H1 (cell line): ENCODE measurements at regions not wholly inside any gene's neighbourhood (a gene's known extent, or its start where the extent isn't known, plus 50 kb on each side); places are given as distances from the start of the nearest gene placed in this dataset.

Experiments
- CTCF ChIA-PET: fragments of 300-600 bp; sonication (Branson Sonifier 250); formaldehyde crosslinking; loops from one replicate; lab custom pipeline; 2021; ENCODE audit not compliant: partially characterized antibody; lab: Charles Lee
- POLR2A ChIA-PET: fragments of 300-600 bp; sonication (Branson Sonifier 250); formaldehyde crosslinking; loops from one replicate; lab custom pipeline; 2021; ENCODE audit warnings: inconsistent platforms; ENCODE audit not compliant: partially characterized antibody; lab: Charles Lee
- DNase-seq, 2 experiments: peaks; one replicate each; pipeline versions ENCODE4 v3.0.0 to v3.0.0-alpha.2; 2010 to 2022; ENCODE audit warnings: low spot score in 2 of 2, low read depth in 1 of 2, mixed read lengths in 1 of 2
- FAIRE-seq: peaks from 2 replicates; lab custom pipeline; 2011; peaks lifted over from hg19 to GRCh38; lab: Jason Lieb, UNC
- H2AFZ ChIP-seq: 2 replicates; pipeline ENCODE4 v1.8.1; 2012; ENCODE audit warnings: low read length, inconsistent platforms
- H2AK5ac ChIP-seq: 2 replicates; pipeline ENCODE4 v1.6.1; 2013; ENCODE audit warnings: low read depth, low read length
- H2BK120ac ChIP-seq: replicated peaks from 2 replicates; pipeline ENCODE3; 2013; ENCODE audit warnings: low read depth, low read length, inconsistent platforms
- H2BK12ac ChIP-seq: 2 replicates; pipeline ENCODE4 v1.6.1; 2013; ENCODE audit warnings: low read depth, low read length
- H2BK15ac ChIP-seq: 2 replicates; pipeline ENCODE4 v1.6.1; 2013; ENCODE audit warnings: low read length
- H2BK20ac ChIP-seq: 2 replicates; pipeline ENCODE4 v1.6.1; 2013; ENCODE audit warnings: low read length
- H2BK5ac ChIP-seq: 2 replicates; pipeline ENCODE4 v1.6.1; 2013; ENCODE audit warnings: low read depth, low read length
- H3K14ac ChIP-seq: 2 replicates; pipeline ENCODE4 v1.6.1; 2013; ENCODE audit warnings: inconsistent platforms; ENCODE audit not compliant: insufficient read length
- H3K18ac ChIP-seq: 2 replicates; pipeline ENCODE4 v1.6.1; 2013; ENCODE audit warnings: low read length; ENCODE audit errors: extremely low read depth
- H3K23ac ChIP-seq: 2 replicates; pipeline ENCODE4 v1.6.1; 2013; ENCODE audit warnings: inconsistent platforms; ENCODE audit not compliant: insufficient read length
- H3K23me2 ChIP-seq: 2 replicates; pipeline ENCODE4 v1.6.1; 2013; ENCODE audit warnings: low read depth, low read length
- H3K27ac ChIP-seq: 2 replicates; pipeline ENCODE4 v1.6.1; 2011; ENCODE audit warnings: low read depth, low read length, inconsistent platforms
- H3K27me3 ChIP-seq, 4 experiments: replicated peaks in 1 of 4; 1 replicate in 1 of 4; 2 replicates in 3 of 4; pipeline versions ENCODE4 v1.6.1 to v1.8.1; 2011 to 2013; ENCODE audit warnings: low read length in 3 of 4, mild to moderate bottlenecking in 3 of 4, inconsistent platforms in 2 of 4, mixed read lengths in 2 of 4, moderate library complexity in 1 of 4; ENCODE audit not compliant: control insufficient read depth in 3 of 4, insufficient read depth in 3 of 4; ENCODE audit errors: extremely low read depth in 1 of 4
- H3K36me3 ChIP-seq, 4 experiments: 2 replicates each; pipeline versions ENCODE4 v1.6.1 to v1.8.1; 2011 to 2013; ENCODE audit warnings: mild to moderate bottlenecking in 4 of 4, low read length in 3 of 4, moderate library complexity in 2 of 4, control low read depth in 1 of 4, inconsistent platforms in 1 of 4; ENCODE audit not compliant: insufficient read depth in 4 of 4, control insufficient read depth in 2 of 4
- H3K4ac ChIP-seq: replicated peaks from 2 replicates; pipeline ENCODE3; 2013; ENCODE audit warnings: low read length, low read depth, mixed read lengths, inconsistent platforms; ENCODE audit not compliant: insufficient read length
- H3K4me1 ChIP-seq, 4 experiments: replicated peaks in 1 of 4; 1 replicate in 1 of 4; 2 replicates in 3 of 4; pipeline versions ENCODE4 v1.6.1 to v1.8.1; 2011 to 2013; ENCODE audit warnings: low read length in 3 of 4, inconsistent platforms in 2 of 4, mixed read lengths in 1 of 4; ENCODE audit not compliant: insufficient read depth in 4 of 4, control insufficient read depth in 3 of 4
- H3K4me2 ChIP-seq, 2 experiments: 2 replicates each; pipeline versions ENCODE4 v1.6.1 to v1.8.1; 2011 to 2013; ENCODE audit warnings: low read depth in 2 of 2, low read length in 2 of 2, control low read depth in 1 of 2, inconsistent platforms in 1 of 2, mild to moderate bottlenecking in 1 of 2; ENCODE audit not compliant: insufficient read depth in 1 of 2
- H3K4me3 ChIP-seq, 4 experiments: fragments of 200-600, 300-600 bp in 1 of 4; sonication (generic), shearing (Covaris generic), sonication (Bioruptor Twin) in 1 of 4; 2 replicates each; pipeline versions ENCODE4 v1.5.1 to v1.8.1; 2011 to 2016; ENCODE audit warnings: low read length in 4 of 4, low read depth in 3 of 4, control low read depth in 2 of 4, inconsistent platforms in 2 of 4, mild to moderate bottlenecking in 2 of 4, mixed read lengths in 1 of 4, moderate library complexity in 1 of 4; ENCODE audit not compliant: insufficient read depth in 2 of 4; ENCODE audit errors: extremely low read depth in 1 of 4
- H3K56ac ChIP-seq: replicated peaks from 2 replicates; pipeline ENCODE3; 2013; ENCODE audit warnings: low read depth, mild to moderate bottlenecking, mixed read lengths, low read length, inconsistent platforms; ENCODE audit not compliant: insufficient read length
- H3K79me1 ChIP-seq: 2 replicates; pipeline ENCODE4 v1.6.1; 2013; ENCODE audit warnings: low read depth, low read length, control low read depth
- H3K79me2 ChIP-seq, 2 experiments: 2 replicates each; pipeline versions ENCODE4 v1.6.1 to v1.8.1; 2012 to 2013; ENCODE audit warnings: low read length in 2 of 2, mild to moderate bottlenecking in 2 of 2, inconsistent platforms in 1 of 2; ENCODE audit not compliant: insufficient read depth in 2 of 2, control insufficient read depth in 1 of 2
- H3K9ac ChIP-seq, 4 experiments: replicated peaks in 1 of 4; 1 replicate in 1 of 4; 2 replicates in 3 of 4; pipeline versions ENCODE4 v1.6.1 to v1.8.1; 2011 to 2013; ENCODE audit warnings: low read depth in 3 of 4, low read length in 3 of 4, control low read depth in 2 of 4, mild to moderate bottlenecking in 2 of 4, moderate library complexity in 2 of 4, inconsistent platforms in 1 of 4; ENCODE audit errors: extremely low read depth in 1 of 4
- H3K9me3 ChIP-seq, 2 experiments: 2 replicates each; pipeline versions ENCODE4 v1.6.1 to v1.8.1; 2012 to 2013; ENCODE audit warnings: mild to moderate bottlenecking in 2 of 2, moderate library complexity in 2 of 2, control low read depth in 1 of 2, inconsistent platforms in 1 of 2, low read depth in 1 of 2, low read length in 1 of 2, mixed read lengths in 1 of 2; ENCODE audit not compliant: insufficient read depth in 2 of 2
- H4K20me1 ChIP-seq, 2 experiments: replicated peaks in 1 of 2; 2 replicates each; pipeline versions ENCODE3 to v1.8.1; 2011 to 2013; ENCODE audit warnings: inconsistent platforms in 2 of 2, low read length in 2 of 2, mild to moderate bottlenecking in 1 of 2; ENCODE audit not compliant: insufficient read depth in 2 of 2, control insufficient read depth in 1 of 2
- H4K5ac ChIP-seq: 2 replicates; pipeline ENCODE4 v1.6.1; 2013; ENCODE audit warnings: low read length, low read depth, mixed read lengths, inconsistent platforms; ENCODE audit not compliant: insufficient read length
- H4K8ac ChIP-seq: 2 replicates; pipeline ENCODE4 v1.8.0; 2013; ENCODE audit warnings: mild to moderate bottlenecking, moderate library complexity, low read length, inconsistent platforms; ENCODE audit not compliant: insufficient read depth; ENCODE audit errors: extremely low read depth
- H4K91ac ChIP-seq: replicated peaks from 2 replicates; pipeline ENCODE3; 2013; ENCODE audit warnings: low read length, mixed read lengths, inconsistent platforms; ENCODE audit not compliant: insufficient read length
- WGBS, 2 experiments: shearing (Covaris generic) in 1 of 2; methylation state at CpG; one replicate each; pipeline versions ENCODE4 v1.1.6 to v1.1.7; 2013 to 2015; ENCODE audit warnings: low lambda C conversion rate in 2 of 2, mixed read lengths in 2 of 2, inconsistent platforms in 1 of 2, low coverage in 1 of 2, missing lambda C conversion rate in 1 of 2; ENCODE audit not compliant: insufficient replicate concordance in 2 of 2, insufficient coverage in 1 of 2, insufficient read length in 1 of 2; ENCODE audit errors: extremely low coverage in 1 of 2, missing lambda C conversion rate in 1 of 2; 5-methylcytosine and 5-hydroxymethylcytosine counted together

- Histone ChIP-seq H3K18ac (no peak overlapping the region), H3K9ac (no peak overlapping the region), H3K23ac (no peak overlapping the region), H2AFZ (no peak overlapping the region), H2BK5ac (no peak overlapping the region), H3K27me3 (no peaks in the 10 kb centered on the region), H3K14ac (no peak overlapping the region), H2AK5ac (no peak overlapping the region), H4K91ac (no peak overlapping the region), H2BK12ac (no peak overlapping the region), H3K4ac (no peak overlapping the region), H3K4me3 (no peak overlapping the region), H3K4me2 (no peak overlapping the region), H3K56ac (no peak overlapping the region), H3K79me2 (no peaks in the 10 kb centered on the region), H4K20me1 (no peaks in the 10 kb centered on the region), H2BK15ac (no peak overlapping the region), H3K23me2 (no peaks in the 10 kb centered on the region), H3K36me3 (no peaks in the 10 kb centered on the region), H2BK20ac (0 out of 2 replicates have a peak overlapping the region, but pooled peaks have one; percentile 18), H3K27ac (no peak overlapping the region), H3K4me1 (peaks cover 1 to 6% (median 3%) of the 10 kb centered on the region in 4 experiments; a peak in 3 of 7 replicates), H2BK120ac (no peak overlapping the region), H4K8ac (no peak overlapping the region), H3K79me1 (no peaks in the 10 kb centered on the region), H4K5ac (no peak overlapping the region), H3K9me3 (no peaks in the 10 kb centered on the region)
- FAIRE-seq (no peak), DNase-seq (no peak)
- ChIA-PET CTCF (interaction anchor here (1.5 kb wide), 1 partner anchor 358 kb away, joined by 4 read pairs; no protein-coding TSS in a partner anchor), POLR2A (no interaction called here)
- 79% methylated on average over 5 of the region's 7 CpGs; no CpG with 5 or more reads in 1 of the 2 experiments for WGBS, 2 experiments
Observed at GRCh38 chrX:8955511-8955910, 78.4 kb downstream of the FAM9B start.
